H1 (cell line): ENCODE measurements at regions not wholly inside any gene's neighbourhood (a gene's known extent, or its start where the extent isn't known, plus 50 kb on each side); places are given as distances from the start of the nearest gene placed in this dataset.

Experiments
- CTCF ChIA-PET: fragments of 300-600 bp; sonication (Branson Sonifier 250); formaldehyde crosslinking; loops from one replicate; lab custom pipeline; 2021; ENCODE audit not compliant: partially characterized antibody; lab: Charles Lee
- POLR2A ChIA-PET: fragments of 300-600 bp; sonication (Branson Sonifier 250); formaldehyde crosslinking; loops from one replicate; lab custom pipeline; 2021; ENCODE audit warnings: inconsistent platforms; ENCODE audit not compliant: partially characterized antibody; lab: Charles Lee
- DNase-seq, 2 experiments: peaks; one replicate each; pipeline versions ENCODE4 v3.0.0 to v3.0.0-alpha.2; 2010 to 2022; ENCODE audit warnings: low spot score in 2 of 2, low read depth in 1 of 2, mixed read lengths in 1 of 2
- FAIRE-seq: peaks from 2 replicates; lab custom pipeline; 2011; peaks lifted over from hg19 to GRCh38; lab: Jason Lieb, UNC
- H2AFZ ChIP-seq: 2 replicates; pipeline ENCODE4 v1.8.1; 2012; ENCODE audit warnings: low read length, inconsistent platforms
- H2AK5ac ChIP-seq: 2 replicates; pipeline ENCODE4 v1.6.1; 2013; ENCODE audit warnings: low read depth, low read length
- H2BK120ac ChIP-seq: replicated peaks from 2 replicates; pipeline ENCODE3; 2013; ENCODE audit warnings: low read depth, low read length, inconsistent platforms
- H2BK12ac ChIP-seq: 2 replicates; pipeline ENCODE4 v1.6.1; 2013; ENCODE audit warnings: low read depth, low read length
- H2BK15ac ChIP-seq: 2 replicates; pipeline ENCODE4 v1.6.1; 2013; ENCODE audit warnings: low read length
- H2BK20ac ChIP-seq: 2 replicates; pipeline ENCODE4 v1.6.1; 2013; ENCODE audit warnings: low read length
- H2BK5ac ChIP-seq: 2 replicates; pipeline ENCODE4 v1.6.1; 2013; ENCODE audit warnings: low read depth, low read length
- H3K14ac ChIP-seq: 2 replicates; pipeline ENCODE4 v1.6.1; 2013; ENCODE audit warnings: inconsistent platforms; ENCODE audit not compliant: insufficient read length
- H3K18ac ChIP-seq: 2 replicates; pipeline ENCODE4 v1.6.1; 2013; ENCODE audit warnings: low read length; ENCODE audit errors: extremely low read depth
- H3K23ac ChIP-seq: 2 replicates; pipeline ENCODE4 v1.6.1; 2013; ENCODE audit warnings: inconsistent platforms; ENCODE audit not compliant: insufficient read length
- H3K23me2 ChIP-seq: 2 replicates; pipeline ENCODE4 v1.6.1; 2013; ENCODE audit warnings: low read depth, low read length
- H3K27ac ChIP-seq: 2 replicates; pipeline ENCODE4 v1.6.1; 2011; ENCODE audit warnings: low read depth, low read length, inconsistent platforms
- H3K27me3 ChIP-seq, 4 experiments: replicated peaks in 1 of 4; 1 replicate in 1 of 4; 2 replicates in 3 of 4; pipeline versions ENCODE4 v1.6.1 to v1.8.1; 2011 to 2013; ENCODE audit warnings: low read length in 3 of 4, mild to moderate bottlenecking in 3 of 4, inconsistent platforms in 2 of 4, mixed read lengths in 2 of 4, moderate library complexity in 1 of 4; ENCODE audit not compliant: control insufficient read depth in 3 of 4, insufficient read depth in 3 of 4; ENCODE audit errors: extremely low read depth in 1 of 4
- H3K36me3 ChIP-seq, 4 experiments: 2 replicates each; pipeline versions ENCODE4 v1.6.1 to v1.8.1; 2011 to 2013; ENCODE audit warnings: mild to moderate bottlenecking in 4 of 4, low read length in 3 of 4, moderate library complexity in 2 of 4, control low read depth in 1 of 4, inconsistent platforms in 1 of 4; ENCODE audit not compliant: insufficient read depth in 4 of 4, control insufficient read depth in 2 of 4
- H3K4ac ChIP-seq: replicated peaks from 2 replicates; pipeline ENCODE3; 2013; ENCODE audit warnings: low read length, low read depth, mixed read lengths, inconsistent platforms; ENCODE audit not compliant: insufficient read length
- H3K4me1 ChIP-seq, 4 experiments: replicated peaks in 1 of 4; 1 replicate in 1 of 4; 2 replicates in 3 of 4; pipeline versions ENCODE4 v1.6.1 to v1.8.1; 2011 to 2013; ENCODE audit warnings: low read length in 3 of 4, inconsistent platforms in 2 of 4, mixed read lengths in 1 of 4; ENCODE audit not compliant: insufficient read depth in 4 of 4, control insufficient read depth in 3 of 4
- H3K4me2 ChIP-seq, 2 experiments: 2 replicates each; pipeline versions ENCODE4 v1.6.1 to v1.8.1; 2011 to 2013; ENCODE audit warnings: low read depth in 2 of 2, low read length in 2 of 2, control low read depth in 1 of 2, inconsistent platforms in 1 of 2, mild to moderate bottlenecking in 1 of 2; ENCODE audit not compliant: insufficient read depth in 1 of 2
- H3K4me3 ChIP-seq, 4 experiments: fragments of 200-600, 300-600 bp in 1 of 4; sonication (generic), shearing (Covaris generic), sonication (Bioruptor Twin) in 1 of 4; 2 replicates each; pipeline versions ENCODE4 v1.5.1 to v1.8.1; 2011 to 2016; ENCODE audit warnings: low read length in 4 of 4, low read depth in 3 of 4, control low read depth in 2 of 4, inconsistent platforms in 2 of 4, mild to moderate bottlenecking in 2 of 4, mixed read lengths in 1 of 4, moderate library complexity in 1 of 4; ENCODE audit not compliant: insufficient read depth in 2 of 4; ENCODE audit errors: extremely low read depth in 1 of 4
- H3K56ac ChIP-seq: replicated peaks from 2 replicates; pipeline ENCODE3; 2013; ENCODE audit warnings: low read depth, mild to moderate bottlenecking, mixed read lengths, low read length, inconsistent platforms; ENCODE audit not compliant: insufficient read length
- H3K79me1 ChIP-seq: 2 replicates; pipeline ENCODE4 v1.6.1; 2013; ENCODE audit warnings: low read depth, low read length, control low read depth
- H3K79me2 ChIP-seq, 2 experiments: 2 replicates each; pipeline versions ENCODE4 v1.6.1 to v1.8.1; 2012 to 2013; ENCODE audit warnings: low read length in 2 of 2, mild to moderate bottlenecking in 2 of 2, inconsistent platforms in 1 of 2; ENCODE audit not compliant: insufficient read depth in 2 of 2, control insufficient read depth in 1 of 2
- H3K9ac ChIP-seq, 4 experiments: replicated peaks in 1 of 4; 1 replicate in 1 of 4; 2 replicates in 3 of 4; pipeline versions ENCODE4 v1.6.1 to v1.8.1; 2011 to 2013; ENCODE audit warnings: low read depth in 3 of 4, low read length in 3 of 4, control low read depth in 2 of 4, mild to moderate bottlenecking in 2 of 4, moderate library complexity in 2 of 4, inconsistent platforms in 1 of 4; ENCODE audit errors: extremely low read depth in 1 of 4
- H3K9me3 ChIP-seq, 2 experiments: 2 replicates each; pipeline versions ENCODE4 v1.6.1 to v1.8.1; 2012 to 2013; ENCODE audit warnings: mild to moderate bottlenecking in 2 of 2, moderate library complexity in 2 of 2, control low read depth in 1 of 2, inconsistent platforms in 1 of 2, low read depth in 1 of 2, low read length in 1 of 2, mixed read lengths in 1 of 2; ENCODE audit not compliant: insufficient read depth in 2 of 2
- H4K20me1 ChIP-seq, 2 experiments: replicated peaks in 1 of 2; 2 replicates each; pipeline versions ENCODE3 to v1.8.1; 2011 to 2013; ENCODE audit warnings: inconsistent platforms in 2 of 2, low read length in 2 of 2, mild to moderate bottlenecking in 1 of 2; ENCODE audit not compliant: insufficient read depth in 2 of 2, control insufficient read depth in 1 of 2
- H4K5ac ChIP-seq: 2 replicates; pipeline ENCODE4 v1.6.1; 2013; ENCODE audit warnings: low read length, low read depth, mixed read lengths, inconsistent platforms; ENCODE audit not compliant: insufficient read length
- H4K8ac ChIP-seq: 2 replicates; pipeline ENCODE4 v1.8.0; 2013; ENCODE audit warnings: mild to moderate bottlenecking, moderate library complexity, low read length, inconsistent platforms; ENCODE audit not compliant: insufficient read depth; ENCODE audit errors: extremely low read depth
- H4K91ac ChIP-seq: replicated peaks from 2 replicates; pipeline ENCODE3; 2013; ENCODE audit warnings: low read length, mixed read lengths, inconsistent platforms; ENCODE audit not compliant: insufficient read length
- CEBPB ChIP-seq: IDR thresholded peaks from 2 replicates; pipeline ENCODE4 v1.6.1; 2012; ENCODE audit warnings: low read depth, low read length
- CHD2 ChIP-seq: IDR thresholded peaks from 2 replicates; pipeline ENCODE4 v1.6.1; 2012; ENCODE audit warnings: low read length, improper control_type of control experiment
- KDM4A ChIP-seq: IDR thresholded peaks from one replicate; pipeline ENCODE4 v1.7.1; 2012; ENCODE audit warnings: low read depth, mild to moderate bottlenecking, moderate library complexity, low read length, inconsistent platforms; ENCODE audit not compliant: severe bottlenecking
- MAFK ChIP-seq: IDR thresholded peaks from 2 replicates; pipeline ENCODE4 v1.6.1; 2012; ENCODE audit warnings: low read depth, mild to moderate bottlenecking, improper control_type of control experiment, low read length
- POU5F1 ChIP-seq: IDR thresholded peaks from 2 replicates; pipeline ENCODE4 v1.6.1; 2011; ENCODE audit warnings: low read depth, mild to moderate bottlenecking, low read length, moderate library complexity
- RNF2 ChIP-seq: fragments of 200-900, 300-1000 bp; sonication (generic); IDR thresholded peaks from 2 replicates; pipeline ENCODE4 v1.7.1; 2016; ENCODE audit warnings: borderline replicate concordance, low read depth, mild to moderate bottlenecking, antibody characterized with exemption, low read length; ENCODE audit not compliant: poor library complexity, severe bottlenecking; ENCODE audit errors: missing control alignments
- SIN3A ChIP-seq, 2 experiments: IDR thresholded peaks in 1 of 2; conservative IDR thresholded peaks in 1 of 2; 2 replicates each; pipeline ENCODE4 v1.6.1; 2011 to 2012; ENCODE audit warnings: low read length in 2 of 2, improper control_type of control experiment in 1 of 2, low read depth in 1 of 2, mild to moderate bottlenecking in 1 of 2
- SIRT6 ChIP-seq: IDR thresholded peaks from one replicate; pipeline ENCODE4 v1.7.1; 2012; ENCODE audit warnings: low read length, inconsistent platforms
- SUZ12 ChIP-seq: fragments of 200-600 bp; sonication (generic); IDR thresholded peaks from 2 replicates; pipeline ENCODE4 v1.6.1; 2012; ENCODE audit warnings: mild to moderate bottlenecking, inconsistent platforms, low read length, moderate library complexity, mixed read lengths
- WGBS, 2 experiments: shearing (Covaris generic) in 1 of 2; methylation state at CpG; one replicate each; pipeline versions ENCODE4 v1.1.6 to v1.1.7; 2013 to 2015; ENCODE audit warnings: low lambda C conversion rate in 2 of 2, mixed read lengths in 2 of 2, inconsistent platforms in 1 of 2, low coverage in 1 of 2, missing lambda C conversion rate in 1 of 2; ENCODE audit not compliant: insufficient replicate concordance in 2 of 2, insufficient coverage in 1 of 2, insufficient read length in 1 of 2; ENCODE audit errors: extremely low coverage in 1 of 2, missing lambda C conversion rate in 1 of 2; 5-methylcytosine and 5-hydroxymethylcytosine counted together
- TF ChIP-seq, protein P1 (sequence below): IDR thresholded peaks from 2 replicates; pipeline ENCODE4 v1.6.1; 2012; ENCODE audit warnings: low read length, inconsistent platforms

DNA sequence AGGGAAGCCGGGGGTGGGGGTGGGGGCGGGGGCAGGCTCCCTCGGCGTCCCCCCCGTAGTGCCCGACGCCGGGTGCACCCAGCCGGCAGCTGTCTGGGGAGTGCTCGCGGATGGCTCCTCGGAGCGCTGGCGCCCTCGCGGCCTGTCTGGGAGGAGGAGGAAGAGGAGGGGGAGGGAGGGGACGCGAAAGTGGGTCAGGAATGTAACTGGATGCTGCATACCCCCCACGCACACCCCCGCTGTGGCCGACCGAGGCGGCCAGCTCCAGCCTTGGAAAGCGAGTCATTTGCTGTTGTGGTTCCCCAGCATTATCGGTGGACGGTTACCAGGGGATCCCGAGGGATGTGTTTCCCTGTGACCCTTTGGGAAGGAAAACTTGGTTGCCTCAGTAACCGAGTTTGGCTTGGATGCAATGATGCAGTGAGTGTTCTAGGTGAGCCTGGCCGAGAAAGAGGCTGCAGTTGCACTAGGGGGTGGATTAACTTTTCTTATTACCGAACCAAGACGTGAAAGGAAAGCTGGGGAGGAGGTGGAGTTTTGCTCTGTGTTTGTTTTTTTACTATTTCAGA is 55.2 kb upstream of the RREB1 start:
- Histone ChIP-seq H3K79me2 (no peaks in the 10 kb centered on the region), H4K8ac (no peak overlapping the region), H3K4ac (no peak overlapping the region), H2AK5ac (no peak overlapping the region), H3K27me3 (peaks cover 0 to 16% (median 9%) of the 10 kb centered on the region in 4 experiments; a peak in 5 of 7 replicates), H3K9me3 (no peaks in the 10 kb centered on the region), H3K9ac (peak overlapping the region in 2 of 4 experiments; percentile 13 to 36; a peak in 3 of 7 replicates), H3K4me2 (peak overlapping the region; percentile 97 to 98), H4K20me1 (no peaks in the 10 kb centered on the region), H2BK5ac (no peak overlapping the region), H3K36me3 (no peaks in the 10 kb centered on the region), H2AFZ (peak overlapping the region; percentile 97), H3K79me1 (no peaks in the 10 kb centered on the region), H4K5ac (peak overlapping the region; percentile 36), H3K23ac (no peak overlapping the region), H3K27ac (no peak overlapping the region), H3K23me2 (peaks cover 15% of the 10 kb centered on the region), H2BK120ac (peak overlapping the region; percentile 73), H2BK20ac (peak overlapping the region; percentile 66; the same call in 1 of the 2 replicates), H3K4me3 (peak overlapping the region; percentile 75 to 83 (median 78)), H2BK12ac (peak overlapping the region; percentile 19; the same call in 1 of the 2 replicates), H2BK15ac (no peak overlapping the region), H3K18ac (no peak overlapping the region; the same call in 1 of the 2 replicates), H3K56ac (no peak overlapping the region), H3K4me1 (peaks cover 2 to 5% (median 5%) of the 10 kb centered on the region in 4 experiments; a peak in 4 of 7 replicates), H3K14ac (no peak overlapping the region), H4K91ac (no peak overlapping the region)
- no peak for FAIRE-seq
- CTCF ChIA-PET = interaction anchor here (0.7 to 0.8 kb wide), 2 partner anchors 13 to 187 kb away, joined by 3 read pairs; no protein-coding TSS in a partner anchor
- 6% methylated on average over 13 of the region's 31 CpGs; no CpG with 5 or more reads in 1 of the 2 experiments for WGBS, 2 experiments
- POLR2A ChIA-PET = interaction anchor here (0.6 to 1.7 kb wide), 7 partner anchors 25 to 240 kb away, joined by 3 to 7 read pairs (median 3); partner anchors contain the start of gene RREB1
- DNase-seq = peak in 1 of 2 experiments; percentile 69
- no peak for TF ChIP-seq POU5F1
- TF ChIP-seq, protein P1, sequence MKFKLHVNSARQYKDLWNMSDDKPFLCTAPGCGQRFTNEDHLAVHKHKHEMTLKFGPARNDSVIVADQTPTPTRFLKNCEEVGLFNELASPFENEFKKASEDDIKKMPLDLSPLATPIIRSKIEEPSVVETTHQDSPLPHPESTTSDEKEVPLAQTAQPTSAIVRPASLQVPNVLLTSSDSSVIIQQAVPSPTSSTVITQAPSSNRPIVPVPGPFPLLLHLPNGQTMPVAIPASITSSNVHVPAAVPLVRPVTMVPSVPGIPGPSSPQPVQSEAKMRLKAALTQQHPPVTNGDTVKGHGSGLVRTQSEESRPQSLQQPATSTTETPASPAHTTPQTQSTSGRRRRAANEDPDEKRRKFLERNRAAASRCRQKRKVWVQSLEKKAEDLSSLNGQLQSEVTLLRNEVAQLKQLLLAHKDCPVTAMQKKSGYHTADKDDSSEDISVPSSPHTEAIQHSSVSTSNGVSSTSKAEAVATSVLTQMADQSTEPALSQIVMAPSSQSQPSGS = 0 out of 2 replicates have a peak, but pooled peaks have one; percentile 28
- no peak for TF ChIP-seq CHD2
- no peak for TF ChIP-seq CEBPB
- 0 out of 4 replicates have a peak, but pooled peaks of 1 of the 2 experiments have one; percentile 43 for TF ChIP-seq SIN3A (conservative IDR thresholded peaks at IDR 0.05 in 1 of 2, IDR thresholded peaks at IDR 0.05 in 1 of 2; ENCODE audit: low read depth in 1 of 2, low read length in 2 of 2)
- TF ChIP-seq KDM4A = no peak
- no peak for TF ChIP-seq MAFK
- no peak for TF ChIP-seq SUZ12
- peak; percentile 24 for TF ChIP-seq RNF2
- no peak for TF ChIP-seq SIRT6
